HG03565 (cell line): ENCODE measurements at regions not wholly inside any gene's neighbourhood (a gene's known extent, or its start where the extent isn't known, plus 50 kb on each side); places are given as distances from the start of the nearest gene placed in this dataset.
"Not testable (repeated sequence)": the region's sequence is repeated elsewhere in the genome, so short reads cannot be mapped to it uniquely, and the experiment has no call there.

ENCODE experiments used
- ATAC-seq: cut with Tn5 transposase; IDR thresholded peaks from one replicate; pipeline ENCODE4 v1.9.1; 2021; ENCODE audit warnings: mild to moderate bottlenecking, moderate library complexity; ENCODE audit not compliant: unreplicated experiment

DNA sequence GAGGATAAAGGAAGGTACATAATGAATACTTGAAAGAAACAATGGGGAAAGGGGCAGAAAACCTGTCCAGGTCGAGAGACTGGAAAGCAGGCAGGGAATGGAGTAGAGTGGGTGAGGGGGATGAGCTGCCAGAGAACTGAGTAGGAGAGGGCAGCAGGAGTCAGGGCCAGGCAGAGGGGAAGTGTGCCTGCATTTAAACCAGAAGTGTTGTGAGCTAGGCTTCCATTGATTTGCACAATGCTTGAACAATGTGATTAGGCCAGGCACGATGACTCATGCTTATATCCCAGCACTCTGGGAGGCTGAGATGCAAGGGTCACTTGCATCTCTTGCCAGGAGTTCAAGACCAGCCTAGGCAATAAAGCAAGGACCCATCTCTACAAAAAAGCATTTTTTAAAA is 332.6 kb downstream of the ANAPC1 start:
- not testable (repeated sequence) for ATAC-seq

- not testable (repeated sequence) for ATAC-seq
Measured at GRCh38 chr2:111552625-111553024, 331.4 kb downstream of the ANAPC1 start.

- not testable (repeated sequence) for ATAC-seq
Measured at GRCh38 chr2:111559301-111559700, 324.7 kb downstream of the ANAPC1 start.

DNA sequence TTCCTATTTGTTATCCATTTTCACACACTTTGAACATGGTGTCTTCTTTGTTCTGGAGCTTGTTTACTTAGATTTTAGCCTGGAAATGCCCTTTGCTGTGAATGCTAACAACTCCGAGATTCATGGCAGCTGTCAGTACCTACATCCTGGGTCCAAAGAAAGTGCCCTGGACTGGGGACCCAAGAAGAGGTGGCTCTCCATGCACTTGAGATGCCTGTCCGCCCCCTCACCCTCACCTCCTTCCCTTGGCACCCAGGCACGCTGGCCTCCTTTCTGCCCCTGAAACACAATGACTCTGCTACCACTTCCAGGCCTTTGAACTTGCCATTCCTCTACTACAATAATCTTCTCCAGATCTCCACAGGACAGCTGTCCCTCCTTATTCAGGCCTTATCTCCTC is 324.2 kb downstream of the ANAPC1 start:
- not testable (repeated sequence) for ATAC-seq

GRCh38 chr2:111566068-111566467 is 317.9 kb downstream of the ANAPC1 start:
- not testable (repeated sequence) for ATAC-seq

DNA sequence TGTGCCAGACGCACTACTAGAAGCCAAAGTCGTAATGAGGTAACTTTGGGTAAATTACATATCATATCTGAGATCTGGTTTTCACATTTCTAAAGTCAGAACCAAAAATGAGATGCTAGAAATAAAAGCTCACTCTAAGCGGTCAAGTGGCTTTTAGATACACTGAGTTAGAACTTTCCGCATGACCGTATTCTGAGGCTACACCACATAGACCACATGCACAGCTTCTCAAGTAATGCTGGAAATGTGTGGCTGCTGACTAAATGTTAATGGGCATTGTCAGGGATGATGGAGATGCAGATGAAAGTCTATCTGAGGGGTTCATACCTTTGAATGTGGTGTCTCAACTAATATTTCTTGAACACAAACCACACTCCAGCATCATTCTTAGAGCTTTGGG is 316.8 kb downstream of the ANAPC1 start:
- not testable (repeated sequence) for ATAC-seq

DNA sequence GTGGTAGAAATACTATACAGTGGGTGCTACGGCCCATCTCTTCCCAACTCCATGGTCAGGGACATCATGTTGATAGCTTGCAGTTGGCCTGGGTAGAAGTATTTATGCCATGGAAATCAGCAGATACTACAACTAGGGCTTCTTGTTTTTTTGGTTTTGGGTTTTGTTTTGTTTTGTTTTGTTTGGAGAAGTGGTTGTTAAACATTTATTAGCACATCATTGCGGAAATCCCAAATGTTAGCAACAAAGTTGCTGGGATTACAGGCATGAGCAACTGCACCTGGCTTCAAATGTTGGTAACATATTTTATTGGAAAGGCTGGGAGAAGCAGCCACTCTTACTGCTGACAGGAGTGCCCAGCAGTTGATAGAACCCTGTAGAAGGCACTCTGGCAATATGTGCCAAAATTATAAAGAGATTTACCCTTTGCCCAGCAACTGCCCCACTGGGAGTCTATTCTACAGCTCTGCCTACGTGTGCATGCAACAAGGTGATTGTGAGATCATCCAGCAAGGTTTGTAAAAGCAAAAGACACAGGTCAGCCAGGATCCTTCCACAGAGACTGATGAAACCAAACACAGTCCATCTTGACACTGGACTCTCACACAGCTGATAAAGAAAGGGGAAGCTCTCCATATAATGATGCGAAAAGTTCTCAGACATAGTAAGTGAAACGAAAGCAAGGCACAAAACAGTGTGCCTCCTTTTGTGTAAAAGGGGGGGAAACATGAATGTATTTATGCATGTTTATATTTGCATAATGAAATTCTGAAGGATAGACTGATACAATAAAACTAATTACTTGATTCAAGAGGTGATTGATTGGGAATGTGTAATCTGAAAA is 314.4 kb downstream of the ANAPC1 start:
- ATAC-seq = not testable (repeated sequence)

GRCh38 chr2:111570300-111571114 is 313.5 kb downstream of the ANAPC1 start:
- ATAC-seq = not testable (repeated sequence)

DNA sequence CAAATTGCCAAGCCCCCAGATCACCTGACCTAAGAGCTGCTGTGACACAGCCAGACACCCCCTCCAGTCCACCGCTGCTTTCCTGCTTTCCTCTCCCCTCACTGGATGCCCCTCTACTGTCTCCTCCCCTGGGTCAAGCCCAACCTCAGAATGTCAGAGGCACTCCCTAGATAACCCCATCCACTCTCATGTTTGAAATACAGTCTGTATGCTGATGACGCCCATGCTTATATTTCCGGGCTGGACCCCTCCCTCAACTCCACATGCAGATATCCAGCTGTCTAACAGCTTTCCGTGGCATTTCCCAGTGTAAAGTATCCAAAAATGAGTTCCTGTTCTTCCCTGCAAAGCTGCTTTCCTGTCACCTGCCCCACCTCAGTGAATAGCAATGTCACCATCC is 309.2 kb downstream of the ANAPC1 start:
- not testable (repeated sequence) for ATAC-seq

GRCh38 chr2:111577154-111577885 is 306.7 kb downstream of the ANAPC1 start:
- ATAC-seq = not testable (repeated sequence)

GRCh38 chr2:111579500-111580134 is 304.4 kb downstream of the ANAPC1 start:
- not testable (repeated sequence) for ATAC-seq

DNA sequence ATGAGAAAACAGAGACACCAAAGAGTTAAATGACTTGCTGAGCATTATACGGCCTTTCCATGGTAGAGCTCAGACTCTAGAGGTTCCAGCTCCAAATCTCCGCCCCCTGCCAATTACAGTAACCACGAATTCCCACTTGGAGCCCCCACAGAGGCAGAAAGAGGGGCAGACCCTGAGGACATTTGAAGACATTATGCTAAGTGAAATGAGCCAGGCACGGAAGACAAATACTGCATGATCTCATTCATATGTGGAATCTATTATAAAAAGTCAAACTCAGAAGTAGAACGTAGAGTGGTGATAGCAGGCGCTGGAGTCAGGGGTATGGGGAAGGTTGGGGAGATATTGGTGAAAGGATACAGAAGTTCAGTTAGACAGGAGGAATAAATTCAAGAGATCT is 303.4 kb downstream of the ANAPC1 start:
- not testable (repeated sequence) for ATAC-seq

DNA sequence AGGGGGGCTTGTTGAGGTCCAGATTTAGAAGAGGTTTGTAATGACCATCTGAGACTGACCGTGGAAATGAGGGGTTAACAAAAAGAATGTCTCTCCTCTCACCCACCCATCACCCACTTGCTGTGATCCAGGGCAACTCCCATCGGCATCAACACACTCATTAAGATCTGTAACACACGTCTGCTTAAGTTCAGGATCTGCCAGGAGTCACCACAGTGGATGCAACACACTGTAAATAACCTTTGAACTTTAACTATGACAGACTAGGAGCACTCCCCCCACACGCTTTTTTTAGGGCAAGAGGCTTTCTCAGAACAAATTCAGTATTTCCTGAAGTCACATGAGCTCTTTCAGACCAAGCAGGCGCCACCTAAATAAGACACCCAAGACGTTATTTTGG is 301.9 kb downstream of the ANAPC1 start:
- not testable (repeated sequence) for ATAC-seq

DNA sequence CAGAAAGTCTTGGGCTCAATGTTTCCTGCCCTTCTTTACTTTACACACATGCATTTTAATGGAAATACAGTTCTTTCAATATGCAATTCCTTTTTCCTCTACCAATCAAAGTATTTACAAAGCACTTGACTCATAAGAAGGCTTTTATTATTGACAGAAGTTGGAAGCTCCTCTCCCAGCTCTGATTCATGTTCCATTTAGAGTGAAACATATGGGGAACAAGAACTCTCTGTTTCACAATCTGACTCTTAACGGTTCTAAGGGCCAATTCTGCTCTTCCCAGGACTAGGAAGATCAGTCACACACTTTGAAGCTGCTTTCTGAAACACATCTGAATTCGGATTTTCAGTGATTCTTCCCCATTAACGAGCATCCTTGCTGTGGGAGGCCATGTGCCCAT is 300.5 kb downstream of the ANAPC1 start:
- not testable (repeated sequence) for ATAC-seq

DNA sequence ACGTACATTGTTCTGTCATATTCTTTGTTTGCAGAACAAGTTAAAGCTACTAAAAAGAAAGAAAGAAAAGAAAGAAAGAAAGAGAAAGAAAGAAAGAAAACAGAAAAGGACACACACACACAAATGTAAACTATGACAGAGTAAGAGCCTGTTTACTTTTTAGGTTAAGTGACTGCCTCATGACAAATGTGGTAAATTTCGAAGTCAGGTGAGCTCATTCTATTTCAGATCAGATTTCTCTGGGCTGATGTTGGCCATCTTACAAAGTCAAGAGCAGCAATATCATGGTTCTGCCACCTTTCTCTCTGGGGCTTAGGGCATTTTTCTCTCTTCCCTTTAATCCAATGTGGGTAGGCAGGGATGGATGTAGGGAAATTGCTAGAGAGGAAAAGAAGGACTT is 299.5 kb downstream of the ANAPC1 start:
- not testable (repeated sequence) for ATAC-seq

GRCh38 chr2:111584950-111585349 is 299.0 kb downstream of the ANAPC1 start:
- not testable (repeated sequence) for ATAC-seq

- ATAC-seq = not testable (repeated sequence)
Measured at GRCh38 chr2:111586014-111586413, 298.0 kb downstream of the ANAPC1 start.

DNA sequence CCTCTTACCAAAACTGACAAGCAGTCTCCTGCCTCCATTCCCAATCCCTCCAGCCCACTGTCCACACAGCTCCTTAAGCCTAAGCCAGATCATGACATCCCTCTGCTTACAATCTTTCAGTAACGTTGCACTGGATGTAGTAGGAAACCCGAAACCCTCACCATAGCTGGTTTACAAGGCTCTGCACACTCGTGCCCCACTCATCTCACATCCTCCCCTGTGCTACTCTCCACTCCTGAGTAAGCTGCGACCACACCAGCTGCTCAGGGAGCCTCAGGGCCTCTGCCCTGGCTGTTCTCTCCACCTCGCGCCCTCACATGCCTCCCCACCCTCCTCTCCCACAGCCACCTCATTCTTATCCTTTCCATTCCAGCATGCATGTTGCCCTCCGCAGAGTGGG is 288.9 kb downstream of the ANAPC1 start:
- not testable (repeated sequence) for ATAC-seq

DNA sequence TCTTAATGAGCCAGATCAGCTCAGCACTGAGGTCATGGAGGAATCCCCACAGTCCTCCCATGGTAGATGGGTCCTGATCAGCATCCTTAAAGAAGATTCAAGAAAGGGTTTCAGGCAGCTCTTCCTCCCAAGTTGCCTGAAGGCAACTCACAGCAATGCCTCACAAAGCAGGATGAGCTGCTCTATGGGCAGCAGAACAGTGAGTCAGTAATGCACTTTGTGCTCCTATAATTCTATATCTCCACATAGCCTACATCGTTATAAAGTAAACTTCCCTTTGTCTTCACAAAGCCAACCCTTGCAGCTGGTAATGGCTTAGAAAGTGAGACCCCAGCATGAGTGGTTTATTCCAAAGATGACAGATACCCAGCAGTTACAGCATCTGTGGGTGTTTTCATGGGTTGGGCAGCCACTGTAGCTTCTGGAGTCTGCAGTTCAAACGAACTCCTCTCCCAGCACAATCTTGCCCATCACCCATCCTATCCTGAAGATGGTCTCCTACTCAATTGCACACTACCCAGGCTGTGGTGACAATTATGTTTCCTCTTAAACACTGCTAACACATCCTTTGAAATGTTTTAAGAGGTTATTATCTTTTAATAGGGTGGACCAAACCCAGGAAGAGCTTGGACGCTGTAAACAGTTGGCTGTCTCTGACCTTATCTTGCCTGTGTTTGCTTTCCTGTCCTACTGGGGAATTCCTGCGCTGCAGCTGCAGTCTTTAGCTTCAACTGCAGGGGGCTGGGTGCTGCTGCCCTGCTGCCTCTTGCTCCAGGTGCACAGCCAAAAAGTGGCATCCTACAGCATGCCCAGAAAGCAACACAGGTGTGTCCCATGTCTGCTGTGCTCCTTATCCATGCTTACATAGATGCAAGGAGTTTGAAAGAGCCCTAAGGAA is 286.9 kb downstream of the ANAPC1 start:
- not testable (repeated sequence) for ATAC-seq
